SIG-M5 treated with dmso at 0.1 percent for 504 hours (cell line): ENCODE measurements at regions not wholly inside any gene's neighbourhood (a gene's known extent, or its start where the extent isn't known, plus 50 kb on each side); places are given as distances from the start of the nearest gene placed in this dataset.
"Not testable (repeated sequence)": the region's sequence is repeated elsewhere in the genome, so short reads cannot be mapped to it uniquely, and the experiment has no call there.

Experiments
- DNase-seq: peaks from one replicate; lab custom pipeline; 2025; ENCODE audit not compliant: unreplicated experiment; lab: John Stamatoyannopoulos, UW

DNA sequence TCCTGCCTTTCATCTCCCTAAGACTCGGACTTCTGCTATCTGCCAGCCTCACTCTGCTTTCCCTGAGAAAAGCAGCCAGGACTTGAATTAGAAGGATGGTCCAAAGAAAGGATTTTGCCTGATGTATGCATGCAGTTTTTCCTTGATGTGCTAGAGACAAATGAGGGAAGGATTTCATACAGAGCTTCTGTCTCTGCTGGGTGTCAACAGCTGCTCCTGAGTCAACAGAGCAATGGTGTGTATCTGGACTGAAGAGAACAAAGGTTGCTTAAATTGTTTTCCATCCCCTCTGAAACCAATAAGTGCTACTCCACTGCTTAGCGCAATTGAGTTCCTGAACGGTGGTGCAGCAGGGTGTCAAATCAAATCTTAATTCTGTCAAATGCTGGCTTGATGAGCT is 680.6 kb upstream of the C16orf82 start:
- DNase-seq = no peak

DNA sequence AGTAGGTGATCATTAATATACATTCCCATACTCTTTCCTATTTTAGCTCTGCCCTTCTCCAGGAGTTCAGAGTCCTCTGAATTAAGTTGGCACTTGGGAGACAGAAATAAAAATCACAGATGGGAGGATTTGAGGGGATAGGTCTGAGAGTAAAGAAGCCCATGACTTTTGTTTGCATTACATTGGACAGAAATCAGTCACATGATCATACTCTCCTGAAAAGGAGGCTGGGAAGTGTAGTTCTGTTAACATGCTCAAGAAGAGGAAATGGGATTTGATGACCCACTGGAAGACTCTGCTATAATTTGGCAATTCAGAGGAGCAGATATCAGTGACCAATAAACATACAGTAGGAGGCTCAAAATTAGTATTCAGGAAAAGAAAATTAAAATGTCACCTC is 674.9 kb upstream of the C16orf82 start:
- no peak for DNase-seq

- DNase-seq = no peak
These were observed 672.3 kb upstream of the C16orf82 start for GRCh38 chr16:26394409-26394808.

DNA sequence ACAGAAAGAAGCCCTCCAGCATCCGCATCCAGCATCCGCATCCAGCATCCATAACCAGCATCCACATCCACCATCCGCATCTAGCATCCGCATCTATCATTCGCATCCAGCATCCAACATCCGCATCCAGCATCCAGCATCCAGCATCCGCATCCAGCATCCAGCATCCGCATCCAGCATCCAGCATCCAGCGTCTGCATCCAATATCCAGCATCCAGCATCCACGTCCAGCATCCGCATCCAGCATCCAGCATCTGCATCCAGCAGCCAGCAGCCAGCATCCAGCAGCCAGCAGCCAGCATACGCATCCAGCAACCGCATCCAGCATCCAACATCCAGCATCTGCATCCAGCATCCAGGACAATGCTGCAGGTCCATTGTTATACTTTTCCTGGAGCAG is 671.0 kb upstream of the C16orf82 start:
- DNase-seq = no peak

DNA sequence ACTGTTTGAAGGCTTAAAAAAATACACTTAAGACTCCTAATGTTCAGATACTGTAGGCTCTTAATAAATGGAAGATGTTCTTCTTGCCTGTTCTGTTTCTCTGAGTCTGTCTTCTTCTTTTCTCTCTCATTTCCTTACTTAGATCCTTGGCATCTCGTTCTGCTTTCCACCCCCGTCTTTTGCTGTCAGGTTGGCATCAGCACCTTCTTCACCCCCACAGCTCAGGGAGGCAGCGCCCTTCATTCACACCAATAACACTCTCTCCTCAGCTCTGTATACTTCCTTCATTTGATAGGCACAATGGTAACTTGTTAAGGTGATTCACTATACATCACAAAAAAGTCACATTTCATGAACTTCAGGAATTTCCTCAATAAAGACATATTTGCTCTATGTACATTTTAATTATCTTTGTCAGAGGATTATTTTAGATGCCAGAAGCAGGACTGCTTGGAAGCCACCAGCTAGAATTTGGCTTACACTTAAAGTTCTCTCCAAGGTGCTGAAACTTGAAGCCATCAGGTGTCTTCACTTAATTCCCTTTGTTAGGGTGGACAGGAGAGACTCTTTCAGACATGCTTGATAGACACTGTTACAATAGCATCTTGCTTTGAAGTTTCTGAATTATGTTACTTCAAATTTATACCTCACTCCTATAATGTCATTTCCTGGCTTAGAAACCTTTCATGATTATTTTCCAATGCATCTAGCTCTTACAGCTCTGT is 670.1 kb upstream of the C16orf82 start:
- DNase-seq = no peak

- no peak for DNase-seq
These were observed 652.9 kb upstream of the C16orf82 start for GRCh38 chr16:26413780-26414179.

DNA sequence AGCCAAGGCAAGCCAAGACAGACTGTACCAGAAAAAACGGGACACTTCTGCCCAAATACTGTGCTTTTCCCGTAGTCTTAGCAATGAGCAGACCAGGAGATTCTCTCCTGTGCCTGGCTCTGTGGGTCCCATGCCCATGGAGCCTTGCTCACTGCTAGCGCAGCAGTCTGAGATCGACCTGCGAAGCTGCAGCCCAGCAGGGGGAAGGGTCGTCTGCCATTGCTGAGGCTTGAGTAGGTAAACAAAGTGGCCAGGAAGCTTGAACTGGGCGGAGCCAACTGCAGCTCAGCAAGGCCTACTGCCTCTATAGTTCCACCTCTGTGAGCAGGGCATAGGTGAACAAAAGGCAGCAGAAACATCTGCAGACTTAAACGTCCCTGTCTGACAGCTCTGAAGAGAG is 647.3 kb upstream of the C16orf82 start:
- DNase-seq = not testable (repeated sequence)

GRCh38 chr16:26430618-26431017 is 636.1 kb upstream of the C16orf82 start:
- DNase-seq = no peak

GRCh38 chr16:26433807-26434206 is 632.9 kb upstream of the C16orf82 start:
- no peak for DNase-seq

GRCh38 chr16:26441178-26441577 is 625.5 kb upstream of the C16orf82 start:
- DNase-seq = no peak

DNA sequence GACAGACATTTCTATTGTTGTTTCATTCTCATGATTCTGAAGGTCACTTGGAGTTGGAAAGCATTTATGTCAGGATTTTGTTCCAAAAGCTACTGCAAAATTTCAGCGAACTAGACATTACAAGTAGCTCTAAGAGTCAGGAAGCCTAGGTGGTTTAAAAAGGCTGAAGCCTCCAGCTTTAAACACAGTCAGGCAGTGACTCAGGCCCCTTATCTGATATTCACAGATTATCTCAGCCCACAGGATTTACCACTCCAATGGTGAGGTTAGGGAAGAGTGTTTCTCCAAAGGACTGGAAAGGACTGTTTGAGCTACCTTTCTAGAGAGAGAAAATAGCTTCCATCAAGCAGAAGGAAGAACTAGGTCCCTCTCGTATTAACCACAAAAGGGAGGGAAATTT is 624.4 kb upstream of the C16orf82 start:
- no peak for DNase-seq

GRCh38 chr16:26447570-26447969 is 619.2 kb upstream of the C16orf82 start:
- DNase-seq = no peak

DNA sequence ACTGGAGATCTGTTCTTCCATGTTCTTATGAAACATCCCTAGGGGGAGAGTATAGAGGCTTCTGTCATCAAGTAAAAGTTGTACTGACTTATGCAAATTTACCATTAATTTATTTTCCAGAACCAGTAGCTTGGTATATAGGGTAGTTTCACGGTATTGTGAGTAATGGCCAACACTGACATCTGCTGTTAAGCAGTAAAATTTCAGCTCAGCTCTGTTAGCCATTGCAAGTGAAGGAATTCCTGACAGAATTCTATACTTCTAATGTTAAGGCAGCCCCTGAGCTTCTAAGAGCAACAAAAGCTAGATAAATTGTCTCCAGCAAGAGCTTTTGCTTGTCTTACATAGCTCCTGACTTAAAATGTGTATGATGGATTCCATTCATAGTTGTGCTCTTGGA is 613.5 kb upstream of the C16orf82 start:
- DNase-seq = no peak

DNA sequence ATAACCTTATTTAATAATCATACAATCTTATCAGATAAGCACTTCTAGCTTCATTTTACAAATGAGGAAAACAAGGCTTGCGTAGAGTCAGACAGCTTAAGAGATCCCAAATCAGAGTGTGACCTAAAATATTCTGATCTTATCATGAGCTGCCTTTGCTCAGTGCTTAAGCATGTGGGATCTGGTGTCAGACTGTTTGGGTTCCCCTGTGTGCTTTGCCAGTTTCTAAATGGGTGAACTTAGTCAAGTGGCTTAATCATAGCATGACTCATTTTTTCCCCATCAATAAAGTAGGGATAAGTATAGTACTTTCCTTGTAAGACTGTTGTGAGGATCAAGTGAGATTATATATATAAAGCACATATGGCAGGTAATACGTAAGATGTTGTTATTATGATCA is 612.6 kb upstream of the C16orf82 start:
- DNase-seq = no peak

DNA sequence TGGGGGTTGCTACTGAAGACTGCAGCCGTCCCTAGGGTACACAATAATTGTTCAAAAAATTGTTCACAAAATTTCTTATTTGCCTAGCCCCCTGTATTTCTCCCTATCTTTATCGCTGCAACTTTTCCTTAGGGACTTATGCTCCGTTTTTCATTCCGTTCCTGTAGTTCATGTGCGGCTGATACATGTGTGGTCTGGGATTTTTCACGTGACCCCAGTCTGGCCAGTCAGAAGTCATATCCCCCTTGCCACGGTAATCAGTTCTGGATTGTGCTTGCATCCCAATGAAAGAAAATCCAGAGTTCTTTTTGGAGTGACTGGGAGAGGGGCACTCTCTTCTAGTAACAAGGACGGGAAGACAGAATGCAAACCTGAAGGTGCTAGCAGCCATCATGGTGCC is 610.7 kb upstream of the C16orf82 start:
- no peak for DNase-seq

GRCh38 chr16:26457095-26457494 is 609.6 kb upstream of the C16orf82 start:
- no peak for DNase-seq

DNA sequence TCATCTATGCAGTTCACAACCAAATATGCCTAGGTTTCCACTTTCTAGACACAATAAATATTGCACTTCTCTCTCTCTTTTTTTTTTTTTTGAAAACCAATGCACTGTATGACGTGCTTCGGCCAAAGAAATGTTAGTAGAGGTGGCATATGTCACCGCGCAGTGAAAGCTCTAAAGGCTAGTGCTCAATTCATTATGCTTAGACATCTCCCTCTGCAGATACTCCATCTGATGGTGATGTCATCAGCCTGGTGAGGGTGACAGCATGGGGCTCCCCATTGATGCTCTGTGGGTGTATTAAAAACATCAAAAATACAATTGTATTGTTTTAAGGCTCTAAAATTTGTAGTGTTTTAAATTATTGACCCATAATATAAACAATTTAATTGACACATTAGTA is 608.8 kb upstream of the C16orf82 start:
- no peak for DNase-seq

- DNase-seq = no peak
These were observed 602.0 kb upstream of the C16orf82 start for GRCh38 chr16:26464576-26465266.

DNA sequence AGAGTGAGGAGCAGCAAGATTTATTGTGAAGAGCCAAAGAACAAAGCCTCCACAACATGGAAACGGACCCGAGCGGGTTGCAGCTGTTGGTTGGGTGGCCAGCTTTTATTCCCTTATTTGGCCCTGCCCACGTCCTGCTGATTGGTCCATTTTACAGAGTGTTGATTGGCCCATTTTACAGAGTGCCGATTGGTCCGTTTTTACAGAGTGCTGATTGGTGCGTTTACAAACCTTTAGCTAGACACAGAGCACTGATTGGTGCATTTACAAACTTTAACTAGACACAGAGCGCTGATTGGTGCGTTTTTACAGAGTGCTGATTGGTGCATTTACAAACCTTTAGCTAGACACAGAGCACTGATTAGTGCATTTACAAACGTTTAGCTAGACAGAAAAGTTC is 592.3 kb upstream of the C16orf82 start:
- DNase-seq = not testable (repeated sequence)

DNA sequence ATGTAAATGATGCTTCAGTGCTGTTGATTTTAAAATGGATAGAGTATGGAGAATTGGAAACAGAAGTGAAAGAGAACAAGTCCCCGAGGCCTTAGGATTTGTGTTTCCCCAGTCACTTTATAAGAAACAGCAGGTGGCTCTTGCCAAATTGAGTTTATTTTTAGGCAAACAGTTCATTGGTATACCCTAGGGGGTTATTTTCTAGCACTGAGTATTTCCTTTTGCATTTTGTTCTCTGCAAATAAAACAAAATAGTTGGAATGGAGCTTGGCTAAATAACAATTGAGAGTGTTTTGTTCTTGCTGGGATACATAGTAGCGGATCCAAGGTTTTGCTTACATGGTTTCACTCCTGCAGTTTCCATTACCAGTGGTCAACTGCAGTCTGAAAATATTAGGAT is 591.1 kb upstream of the C16orf82 start:
- no peak for DNase-seq

GRCh38 chr16:26491101-26491670 is 575.5 kb upstream of the C16orf82 start:
- no peak for DNase-seq

DNA sequence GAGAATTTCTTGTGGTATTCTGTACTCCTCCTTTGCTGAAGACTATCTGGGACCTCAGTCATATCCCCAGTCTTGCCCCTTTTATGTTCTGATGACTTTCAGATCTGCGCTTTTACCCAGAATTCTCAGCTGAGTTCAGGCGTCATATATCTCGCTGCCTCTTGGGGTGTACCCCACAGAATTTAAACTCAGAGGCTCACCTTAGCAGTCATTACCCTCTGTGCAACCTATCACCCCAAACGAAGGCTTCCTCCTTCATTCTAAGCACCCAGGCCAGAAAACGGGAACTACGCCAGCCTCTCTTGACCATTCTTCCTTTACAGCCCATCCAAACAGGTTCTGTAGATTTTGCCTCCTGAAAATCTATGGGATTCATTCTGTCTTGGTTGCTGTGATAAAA is 574.8 kb upstream of the C16orf82 start:
- no peak for DNase-seq
